ENCODE measurements at regions not wholly inside any gene's neighbourhood (a gene's known extent, or its start where the extent isn't known, plus 50 kb on each side); places are given as distances from the start of the nearest gene placed in this dataset.

DNA sequence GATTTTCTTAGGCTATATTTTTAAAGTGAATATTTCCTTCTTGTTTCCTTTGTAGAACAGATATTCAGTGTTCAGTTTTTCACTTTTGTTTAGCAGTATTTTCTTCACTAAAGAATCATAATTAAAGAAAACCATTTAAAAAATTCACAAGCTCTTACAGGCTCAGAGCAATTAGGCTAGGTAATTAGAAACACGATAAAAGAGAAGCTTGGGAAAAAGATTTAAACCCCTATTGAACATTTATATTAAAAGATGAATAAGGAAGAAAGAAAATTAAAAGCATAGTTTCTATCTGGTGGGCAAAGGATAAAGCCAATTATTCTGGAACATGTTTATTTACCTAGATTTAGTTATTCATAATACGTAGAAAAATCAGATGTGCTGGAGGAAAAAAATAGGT lies 942.6 kb downstream of the PLA2G4A start:
- TF ChIP-seq, protein P1, sequence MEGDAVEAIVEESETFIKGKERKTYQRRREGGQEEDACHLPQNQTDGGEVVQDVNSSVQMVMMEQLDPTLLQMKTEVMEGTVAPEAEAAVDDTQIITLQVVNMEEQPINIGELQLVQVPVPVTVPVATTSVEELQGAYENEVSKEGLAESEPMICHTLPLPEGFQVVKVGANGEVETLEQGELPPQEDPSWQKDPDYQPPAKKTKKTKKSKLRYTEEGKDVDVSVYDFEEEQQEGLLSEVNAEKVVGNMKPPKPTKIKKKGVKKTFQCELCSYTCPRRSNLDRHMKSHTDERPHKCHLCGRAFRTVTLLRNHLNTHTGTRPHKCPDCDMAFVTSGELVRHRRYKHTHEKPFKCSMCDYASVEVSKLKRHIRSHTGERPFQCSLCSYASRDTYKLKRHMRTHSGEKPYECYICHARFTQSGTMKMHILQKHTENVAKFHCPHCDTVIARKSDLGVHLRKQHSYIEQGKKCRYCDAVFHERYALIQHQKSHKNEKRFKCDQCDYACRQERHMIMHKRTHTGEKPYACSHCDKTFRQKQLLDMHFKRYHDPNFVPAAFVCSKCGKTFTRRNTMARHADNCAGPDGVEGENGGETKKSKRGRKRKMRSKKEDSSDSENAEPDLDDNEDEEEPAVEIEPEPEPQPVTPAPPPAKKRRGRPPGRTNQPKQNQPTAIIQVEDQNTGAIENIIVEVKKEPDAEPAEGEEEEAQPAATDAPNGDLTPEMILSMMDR (IDR thresholded peaks at IDR 0.05): no peak
- no peak for TF ChIP-seq POLR2A (IDR thresholded peaks at IDR 0.05)
- TF ChIP-seq POLR2AphosphoS5 (IDR thresholded peaks at IDR 0.05): no peak

Measured in sigmoid colon (tissue), 4 donors.